HEK293T (cell line): ENCODE measurements at regions not wholly inside any gene's neighbourhood (a gene's known extent, or its start where the extent isn't known, plus 50 kb on each side); places are given as distances from the start of the nearest gene placed in this dataset.
"Not testable (repeated sequence)": the region's sequence is repeated elsewhere in the genome, so short reads cannot be mapped to it uniquely, and the experiment has no call there.

Experiments used
- CTCF ChIA-PET: fragments of 350-600 bp; formaldehyde crosslinking; extraction: SDS; loops from one replicate; lab custom pipeline; 2021; ENCODE audit warnings: antibody characterized with exemption, inconsistent platforms; lab: Yijun Ruan, JAX
- POLR2A ChIA-PET: fragments of 350-600 bp; formaldehyde crosslinking; extraction: SDS; loops from one replicate; lab custom pipeline; 2020; ENCODE audit warnings: antibody characterized with exemption, inconsistent platforms; lab: Yijun Ruan, JAX
- DNase-seq: peaks from one replicate; pipeline ENCODE4 v3.0.0; 2012; ENCODE audit warnings: mixed read lengths; ENCODE audit errors: extremely low spot score
- ARNT ChIP-seq: fragments of 450-650 bp; IDR thresholded peaks from 2 replicates; pipeline ENCODE4 v1.6.1; 2017; ENCODE audit warnings: mild to moderate bottlenecking
- BHLHE40 ChIP-seq: fragments of 450-650 bp; IDR thresholded peaks from 2 replicates; pipeline ENCODE4 v1.6.1; 2016; ENCODE audit warnings: mild to moderate bottlenecking, moderate library complexity, borderline replicate concordance
- CTBP1 ChIP-seq: fragments of 450-650 bp; IDR thresholded peaks from 2 replicates; pipeline ENCODE4 v1.6.1; 2016; ENCODE audit warnings: borderline replicate concordance
- ELF4 ChIP-seq: fragments of 450-650 bp; IDR thresholded peaks from 2 replicates; pipeline ENCODE4 v1.6.1; 2017; ENCODE audit warnings: antibody characterized with exemption
- FOXA1 ChIP-seq: fragments of 450-650 bp; IDR thresholded peaks from 2 replicates; pipeline ENCODE4 v1.6.1; 2016; ENCODE audit warnings: mild to moderate bottlenecking
- FOXK2 ChIP-seq: fragments of 450-650 bp; IDR thresholded peaks from 2 replicates; pipeline ENCODE4 v1.6.1; 2016; ENCODE audit warnings: mild to moderate bottlenecking
- FOXM1 ChIP-seq: fragments of 450-650 bp; IDR thresholded peaks from 2 replicates; pipeline ENCODE4 v1.6.1; 2017; ENCODE audit warnings: mild to moderate bottlenecking, borderline replicate concordance
- HDGF ChIP-seq: fragments of 450-650 bp; IDR thresholded peaks from 2 replicates; pipeline ENCODE4 v1.6.1; 2017; ENCODE audit warnings: antibody characterized with exemption, borderline replicate concordance
- L3MBTL2 ChIP-seq: fragments of 450-650 bp; conservative IDR thresholded peaks from 2 replicates; pipeline ENCODE4 v1.6.1; 2016; ENCODE audit warnings: mild to moderate bottlenecking
- LEF1 ChIP-seq: fragments of 450-650 bp; IDR thresholded peaks from 2 replicates; pipeline ENCODE4 v1.6.1; 2017; ENCODE audit warnings: mild to moderate bottlenecking, borderline replicate concordance
- NFRKB ChIP-seq: fragments of 450-650 bp; IDR thresholded peaks from 2 replicates; pipeline ENCODE4 v1.6.1; 2016; ENCODE audit warnings: mild to moderate bottlenecking, moderate library complexity
- SP1 ChIP-seq: fragments of 450-650 bp; IDR thresholded peaks from 2 replicates; pipeline ENCODE4 v1.6.1; 2017
- SUZ12 ChIP-seq: fragments of 450-650 bp; IDR thresholded peaks from 2 replicates; pipeline ENCODE4 v1.6.1; 2016; ENCODE audit warnings: mild to moderate bottlenecking
- TARDBP ChIP-seq: fragments of 450-650 bp; IDR thresholded peaks from 2 replicates; pipeline ENCODE4 v1.6.1; 2016
- ZNF384 ChIP-seq: fragments of 450-650 bp; IDR thresholded peaks from 2 replicates; pipeline ENCODE4 v1.6.1; 2016
- TF ChIP-seq, protein P1 (sequence below): fragments of 450-650 bp; IDR thresholded peaks from 2 replicates; pipeline ENCODE4 v1.6.1; 2016

DNA sequence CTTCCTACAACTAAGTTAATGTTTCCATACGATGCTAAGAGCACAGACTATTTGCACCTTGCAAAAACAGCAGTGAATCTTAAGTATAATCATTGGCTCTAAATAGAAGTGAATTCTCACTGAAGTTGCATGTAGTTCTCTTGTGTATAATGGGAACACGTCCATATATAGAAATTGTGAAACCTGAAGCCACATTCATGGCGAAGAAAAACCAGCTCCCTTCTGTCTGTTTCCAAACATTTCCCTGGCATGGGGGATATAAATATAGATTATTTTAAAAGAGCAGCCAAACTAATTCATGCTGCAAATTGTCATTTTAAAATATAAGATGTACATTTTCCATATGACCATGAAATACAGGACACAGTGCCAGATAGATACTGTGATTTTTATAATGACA lies 71.1 kb downstream of the TRAM1L1 start:
- ChIA-PET POLR2A (no interaction called here), CTCF (no interaction called here)
- no peak for DNase-seq
- TF ChIP-seq BHLHE40 (no peak), ARNT (no peak), LEF1 (no peak), ELF4 (no peak), FOXM1 (no peak), L3MBTL2 (no peak), FOXA1 (no peak), SUZ12 (no peak)
- TF ChIP-seq, protein P1, sequence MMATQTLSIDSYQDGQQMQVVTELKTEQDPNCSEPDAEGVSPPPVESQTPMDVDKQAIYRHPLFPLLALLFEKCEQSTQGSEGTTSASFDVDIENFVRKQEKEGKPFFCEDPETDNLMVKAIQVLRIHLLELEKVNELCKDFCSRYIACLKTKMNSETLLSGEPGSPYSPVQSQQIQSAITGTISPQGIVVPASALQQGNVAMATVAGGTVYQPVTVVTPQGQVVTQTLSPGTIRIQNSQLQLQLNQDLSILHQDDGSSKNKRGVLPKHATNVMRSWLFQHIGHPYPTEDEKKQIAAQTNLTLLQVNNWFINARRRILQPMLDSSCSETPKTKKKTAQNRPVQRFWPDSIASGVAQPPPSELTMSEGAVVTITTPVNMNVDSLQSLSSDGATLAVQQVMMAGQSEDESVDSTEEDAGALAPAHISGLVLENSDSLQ = no peak

DNA sequence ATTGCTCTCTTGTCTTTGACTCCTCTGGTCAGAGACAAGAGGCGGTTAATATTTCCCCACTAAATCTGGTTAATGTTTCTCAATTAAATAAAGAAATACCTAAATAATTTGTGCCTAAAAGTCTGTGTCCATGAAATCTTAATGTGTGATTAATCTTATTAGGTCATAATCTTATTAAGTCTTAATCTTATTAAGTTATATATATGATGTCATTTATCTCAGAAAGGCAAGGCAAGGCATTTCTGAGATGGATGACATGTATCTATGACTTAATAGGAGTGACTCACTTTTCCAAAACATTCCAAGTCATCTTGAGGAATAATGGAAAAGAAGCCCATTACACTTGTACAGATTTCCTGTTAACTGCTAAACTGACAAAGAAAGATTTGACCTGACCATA lies 74.7 kb downstream of the TRAM1L1 start:
- no peak for DNase-seq
- CTCF ChIA-PET = no interaction called here

GRCh38 chr4:117001077-117001476 lies 84.3 kb downstream of the TRAM1L1 start:
- no peak for DNase-seq
- ChIA-PET POLR2A (no interaction called here), CTCF (no interaction called here)
- TF ChIP-seq NFRKB = no peak
- TF ChIP-seq ZNF384 = no peak
- no peak for TF ChIP-seq TARDBP
- no peak for TF ChIP-seq LEF1
- TF ChIP-seq BHLHE40 = no peak
- no peak for TF ChIP-seq SUZ12
- no peak for TF ChIP-seq ELF4
- TF ChIP-seq CTBP1 = no peak
- TF ChIP-seq L3MBTL2 = no peak
- no peak for TF ChIP-seq SP1
- TF ChIP-seq, protein P1 = no peak
- no peak for TF ChIP-seq FOXM1
- no peak for TF ChIP-seq ARNT
- TF ChIP-seq FOXA1 = no peak
- no peak for TF ChIP-seq HDGF
- TF ChIP-seq FOXK2 = no peak

More for the DNA sequence above, 74.7 kb downstream of the TRAM1L1 start:
- TF ChIP-seq FOXK2 = no peak
- TF ChIP-seq SUZ12 = no peak
- no peak for TF ChIP-seq L3MBTL2
- TF ChIP-seq, protein P1 = no peak
- no peak for TF ChIP-seq ELF4
- TF ChIP-seq TARDBP = no peak
- no peak for TF ChIP-seq FOXM1
- POLR2A ChIA-PET = no interaction called here

GRCh38 chr4:116982656-116983055 lies 102.7 kb downstream of the TRAM1L1 start:
- TF ChIP-seq ARNT = no peak
- no peak for TF ChIP-seq ZNF384
- TF ChIP-seq SP1 = no peak
- TF ChIP-seq SUZ12 = no peak
- no peak for TF ChIP-seq FOXK2
- TF ChIP-seq LEF1 = no peak
- no peak for TF ChIP-seq FOXM1
- TF ChIP-seq FOXA1 = no peak
- TF ChIP-seq BHLHE40 = no peak
- no peak for TF ChIP-seq L3MBTL2
- no peak for TF ChIP-seq ELF4
- TF ChIP-seq NFRKB = no peak
- POLR2A ChIA-PET = no interaction called here

GRCh38 chr4:116980436-116980835 lies 104.9 kb downstream of the TRAM1L1 start:
- POLR2A ChIA-PET, CTCF ChIA-PET, DNase-seq: not testable (repeated sequence)

More at GRCh38 chr4:116982656-116983055, 102.7 kb downstream of the TRAM1L1 start:
- no peak for DNase-seq
- CTCF ChIA-PET = no interaction called here

GRCh38 chr4:116959045-116959444 lies 126.3 kb downstream of the TRAM1L1 start:
- TF ChIP-seq, protein P1 = no peak
- TF ChIP-seq LEF1 (no peak), SP1 (no peak), BHLHE40 (no peak), ARNT (no peak), CTBP1 (no peak), NFRKB (no peak), FOXA1 (no peak), FOXK2 (no peak), ZNF384 (no peak), SUZ12 (no peak)
- POLR2A ChIA-PET = no interaction called here
- no peak for DNase-seq
- CTCF ChIA-PET = no interaction called here
